Heart left ventricle (tissue), 16 donors: ENCODE measurements at regions not wholly inside any gene's neighbourhood (a gene's known extent, or its start where the extent isn't known, plus 50 kb on each side); places are given as distances from the start of the nearest gene placed in this dataset.
A peak's percentile ranks its signal among the peaks of the same experiment; 100 is the strongest.
"Not testable (repeated sequence)": the region's sequence is repeated elsewhere in the genome, so short reads cannot be mapped to it uniquely, and the experiment has no call there.

ENCODE experiments used
- ATAC-seq, 4 donors: fragments of 200-7000 bp; cut with Tn5 transposase; one replicate each; pipeline ENCODE4 v1.9.1; 2020 to 2022; ENCODE audit warnings: moderate library complexity in 4 of 4, mild to moderate bottlenecking in 3 of 4, moderate number of reproducible peaks in 1 of 4
- DNase-seq, 5 donors: peaks; one replicate each; pipeline ENCODE4 v3.0.0-alpha.2; 2020
- H3K27ac ChIP-seq, 12 donors: fragments of 200-600 bp; sonication (generic) in 4 of 12; one replicate each; pipeline versions ENCODE4 v1.5.0 to v1.8.0; 2016 to 2022; ENCODE audit warnings: mild to moderate bottlenecking in 2 of 12
- H3K27me3 ChIP-seq, 9 donors: fragments of 200-600 bp; sonication (generic) in 2 of 9; one replicate each; pipeline versions ENCODE4 v1.5.1 to v1.8.0; 2016 to 2022; ENCODE audit warnings: mild to moderate bottlenecking in 3 of 9
- H3K36me3 ChIP-seq, 9 donors: fragments of 200-600 bp; sonication (generic) in 2 of 9; one replicate each; pipeline versions ENCODE4 v1.5.0 to v1.8.0; 2018 to 2022; ENCODE audit warnings: mild to moderate bottlenecking in 2 of 9
- H3K4me1 ChIP-seq, 12 donors: fragments of 200-600 bp; sonication (generic) in 4 of 12; one replicate each; pipeline versions ENCODE4 v1.5.0 to v1.8.0; 2016 to 2022; ENCODE audit warnings: mild to moderate bottlenecking in 3 of 12
- H3K4me3 ChIP-seq, 12 donors: fragments of 200-600 bp; sonication (generic) in 4 of 12; one replicate each; pipeline versions ENCODE4 v1.5.0 to v1.8.0; 2017 to 2022; ENCODE audit warnings: mild to moderate bottlenecking in 9 of 12, moderate library complexity in 4 of 12
- H3K9me3 ChIP-seq, 12 donors: fragments of 200-600 bp; sonication (generic) in 4 of 12; one replicate each; pipeline versions ENCODE4 v1.5.0 to v1.8.0; 2016 to 2022; ENCODE audit warnings: mild to moderate bottlenecking in 1 of 12
- CTCF ChIP-seq, 12 donors: fragments of 200-600 bp; sonication (generic) in 4 of 12; IDR thresholded peaks; one replicate each; pipeline versions ENCODE4 v1.5.0 to v1.8.0; 2018 to 2022; ENCODE audit warnings: antibody characterized with exemption in 12 of 12, mild to moderate bottlenecking in 5 of 12
- POLR2A ChIP-seq, 2 donors: fragments of 450-650 bp; IDR thresholded peaks; one replicate each; pipeline ENCODE4 v1.6.1; 2017; ENCODE audit warnings: antibody characterized with exemption in 2 of 2, mild to moderate bottlenecking in 2 of 2, moderate library complexity in 2 of 2
- WGBS, 4 donors: extraction: QIAGEN DNeasy Blood & Tissue Kit in 2 of 4; methylation state at CpG; one replicate each; pipeline versions ENCODE4 v1.1.5 to v1.1.7; 2013 to 2018; 5-methylcytosine and 5-hydroxymethylcytosine counted together
- intact Hi-C, 10 donors: fragments of 100-400 bp; cut with DNase I; formaldehyde crosslinking; loops; one replicate each; pipeline versions ENCODE4 v1.11.1 to v1.14.2; 2022
- donor health status: ischemic (EF 13 %, LVEDD 7.1; RV severe dilation, severe dysfunction).
- donor health status: healthy with polysubstance abuse.
- donor health status: DM: no; HTN: yes; CAD: no.
- donor health status: DM: no; HTN: no; CAD: no.
- donor health status: ischemic (EF 25% LVEDD 6.9; RV normal size, moderate dysfunction).
- donor health status: ischemic (EF 25% LVEDD 5.7; RV mildly dilated, moderate dysfunction).
- donor health status: healthy.
- donor health status: DM: yes; HTN: yes; CAD: no.
- donor health status: ischemic (EF 35%, LVEDD 5.7; RV mildly dilated, moderate dysfunction).
- donor health status: nonischemic (EF 11% LVEDD 7.7; RV severe dilation, severe dysfunction).
- donor health status: DM: yes; HTN: yes; CAD: no.
- donor health status: PGD.
- donor health status: ischemic (EF 29% LVEDD 5.4; RV normal size, mild dysfunction).
- donor health status: nonischemic (EF 23%, LVEDD 6.1; RV moderate dilation, normal function).

DNA sequence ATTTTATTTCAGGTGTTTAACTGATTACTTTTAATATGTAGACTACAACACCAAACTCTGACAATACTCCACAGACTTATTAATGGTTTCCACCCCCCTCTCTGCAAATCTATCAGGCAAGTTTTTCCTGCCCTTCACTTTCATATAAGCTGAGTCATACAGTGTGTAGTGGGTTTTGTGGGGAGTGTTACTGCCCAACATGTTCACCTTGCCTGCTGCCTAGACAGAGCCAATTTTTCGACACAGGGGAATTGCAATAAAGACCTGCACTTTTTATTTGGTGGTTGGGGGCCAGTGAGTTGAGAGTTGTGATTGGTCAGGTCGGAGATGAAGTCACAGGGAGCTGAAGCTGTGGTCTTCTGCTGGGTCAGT lies 119.7 kb downstream of the PPIAL4G start:
- Histone ChIP-seq H3K4me3 (no peak overlapping the region), H3K4me1 (peaks cover 0 to 17% (median 7%) of the 10 kb centered on the region in 12 donors), H3K27ac (no peak overlapping the region), H3K27me3 (peaks cover 13 to 54% (median 35%) of the 10 kb centered on the region in 9 donors), H3K36me3 (no peaks in the 10 kb centered on the region), H3K9me3 (no peaks in the 10 kb centered on the region)
- no peak for TF ChIP-seq CTCF (IDR thresholded peaks at IDR 0.05)
- TF ChIP-seq POLR2A (IDR thresholded peaks at IDR 0.05) = no peak
- 85 to 100% (median 88%) methylated on average over 2 of the region's 2 CpGs for WGBS, 4 donors
- DNase-seq (no peak), ATAC-seq (no peak)
- intact Hi-C loops = no loop called here

DNA sequence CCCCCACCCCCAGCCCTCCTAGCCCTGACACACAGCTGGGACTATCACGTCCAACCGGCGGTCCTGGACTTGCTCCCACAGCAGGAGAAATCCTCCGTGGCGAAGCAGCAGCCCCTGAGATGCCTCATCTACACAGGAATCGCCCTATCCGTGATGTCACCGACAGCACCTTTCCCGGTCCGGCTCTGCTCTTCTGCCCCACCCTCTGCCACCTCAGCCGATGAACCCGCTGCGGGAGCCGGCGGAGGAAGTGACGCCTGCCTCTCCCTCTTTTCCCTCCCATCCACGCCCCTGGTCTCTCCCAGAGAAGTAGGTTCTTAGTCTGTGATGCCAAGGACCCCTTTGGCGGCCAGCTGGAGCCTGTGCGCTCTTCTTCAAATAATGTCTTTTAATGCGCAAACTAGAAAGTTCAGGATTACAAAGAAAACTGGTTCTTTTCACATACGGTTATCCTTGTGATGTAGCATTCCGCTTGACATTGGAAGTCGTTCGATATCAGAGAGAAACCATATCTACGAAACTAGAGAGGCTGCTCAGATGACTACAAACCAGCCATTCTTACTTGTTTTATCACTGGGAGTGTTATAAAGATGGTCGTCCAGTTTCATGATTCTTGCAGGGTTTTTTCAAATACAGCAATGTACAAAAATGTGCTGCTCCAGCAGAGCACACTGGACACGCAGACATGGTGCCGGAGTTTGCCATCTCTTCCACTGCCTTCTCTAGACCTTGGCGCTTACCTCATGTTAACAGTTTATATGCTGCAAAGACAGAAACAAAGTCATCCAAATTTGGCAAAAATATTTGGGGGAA lies 120.3 kb downstream of the PPIAL4G start:
- DNase-seq = no peak
- Histone ChIP-seq H3K4me1 (peaks cover 0 to 17% (median 7%) of the 10 kb centered on the region in 12 donors), H3K36me3 (no peaks in the 10 kb centered on the region), H3K27ac (no peak overlapping the region), H3K27me3 (peaks cover 13 to 60% (median 35%) of the 10 kb centered on the region in 9 donors), H3K4me3 (no peak overlapping the region), H3K9me3 (no peaks in the 10 kb centered on the region)
- 32 to 46% (median 37%) methylated on average over 27 to 29 of the region's 29 CpGs for WGBS, 4 donors
- ATAC-seq = no peak
- intact Hi-C loops = no loop called here
- TF ChIP-seq CTCF (IDR thresholded peaks at IDR 0.05) (no peak), POLR2A (IDR thresholded peaks at IDR 0.05) (no peak)

DNA sequence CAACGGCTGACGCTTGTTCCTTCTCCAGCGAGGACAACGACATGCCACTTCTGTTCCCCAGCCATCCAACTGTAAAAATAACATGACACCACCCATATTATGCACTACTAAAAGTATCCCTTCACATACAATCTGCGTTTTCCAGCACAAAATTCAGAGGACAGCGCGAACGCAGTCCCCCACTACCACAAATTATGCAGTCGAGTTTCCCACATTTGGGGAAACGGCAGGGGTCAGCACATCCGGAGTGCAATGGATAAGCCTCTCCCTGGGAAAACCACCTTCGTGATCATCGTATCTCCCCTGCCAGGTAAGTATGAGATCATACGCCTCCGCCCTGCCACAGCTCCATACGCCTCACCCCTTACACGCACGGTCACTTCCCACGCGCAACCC lies 120.9 kb downstream of the PPIAL4G start:
- H3K27me3 ChIP-seq = peaks cover 13 to 66% (median 35%) of the 10 kb centered on the region in 9 donors
- H3K4me3 ChIP-seq = peak overlapping the region in 1 of 12 donors; percentile 29
- 3 to 5% (median 4%) methylated on average over 14 to 20 of the region's 20 CpGs for WGBS, 4 donors
- H3K9me3 ChIP-seq = no peaks in the 10 kb centered on the region
- DNase-seq = no peak
- TF ChIP-seq CTCF (IDR thresholded peaks at IDR 0.05) (no peak), POLR2A (IDR thresholded peaks at IDR 0.05) (no peak)
- H3K27ac ChIP-seq = no peak overlapping the region
- no peak for ATAC-seq
- intact Hi-C loops = no loop called here
- peaks cover 0 to 17% (median 7%) of the 10 kb centered on the region in 12 donors for H3K4me1 ChIP-seq
- no peaks in the 10 kb centered on the region for H3K36me3 ChIP-seq

GRCh38 chr1:148361427-148362215 lies 121.5 kb downstream of the PPIAL4G start:
- ATAC-seq, intact Hi-C loops, H3K36me3 ChIP-seq, H3K27ac ChIP-seq, H3K9me3 ChIP-seq: not testable (repeated sequence)
- Histone ChIP-seq H3K4me1 (peaks cover 0 to 17% (median 7%) of the 10 kb centered on the region in 12 donors), H3K27me3 (peaks cover 13 to 71% (median 35%) of the 10 kb centered on the region in 9 donors), H3K4me3 (peak overlapping the region in 8 of 12 donors; percentile 5 to 39 (median 14))
- peak in 7 of 12 donors; percentile 10 to 28 (median 24) for TF ChIP-seq CTCF (IDR thresholded peaks at IDR 0.05)
- WGBS, 4 donors = 3 to 10% (median 6%) methylated on average over 27 to 34 of the region's 34 CpGs
- peak in 1 of 5 donors; percentile 42 for DNase-seq
